ENCODE measurements at regions not wholly inside any gene's neighbourhood (a gene's known extent, or its start where the extent isn't known, plus 50 kb on each side); places are given as distances from the start of the nearest gene placed in this dataset.

- Histone ChIP-seq H3K9me2 (replicated peaks; ENCODE audit: insufficient read depth) (no peaks in the 10 kb centered on the region), H3K27me3 (no peaks in the 10 kb centered on the region), H3K4me2 (no peak overlapping the region), H3K9me3 (ENCODE audit: low read depth) (no peaks in the 10 kb centered on the region), H3K36me3 (replicated peaks; ENCODE audit: insufficient read depth, low read depth) (no peaks in the 10 kb centered on the region), H3K79me2 (no peaks in the 10 kb centered on the region), H3K27ac (no peak overlapping the region), H3K4me1 (ENCODE audit: insufficient read depth) (peaks cover 4% of the 10 kb centered on the region), H2AFZ (no peak overlapping the region), H4K20me1 (ENCODE audit: insufficient read depth, poor library complexity, severe bottlenecking) (no peaks in the 10 kb centered on the region), H3K4me3 (no peak overlapping the region)
- DNase-seq (ENCODE audit: low spot score) = no peak
- 60% methylated on average over 3 of the region's 3 CpGs for WGBS (ENCODE audit: low lambda C conversion rate, missing lambda C conversion rate)
- TF ChIP-seq CTCF (IDR thresholded peaks at IDR 0.05; ENCODE audit: poor library complexity) = no peak
- no peak for TF ChIP-seq EZH2 (IDR thresholded peaks at IDR 0.05; ENCODE audit: borderline replicate concordance)
- no peak for TF ChIP-seq EZH2phosphoT487 (IDR thresholded peaks at IDR 0.05; ENCODE audit: low read depth, severe bottlenecking, unreplicated experiment)
Measured at GRCh38 chr11:121892131-121892681, 223.8 kb downstream of the BLID start.

DNA sequence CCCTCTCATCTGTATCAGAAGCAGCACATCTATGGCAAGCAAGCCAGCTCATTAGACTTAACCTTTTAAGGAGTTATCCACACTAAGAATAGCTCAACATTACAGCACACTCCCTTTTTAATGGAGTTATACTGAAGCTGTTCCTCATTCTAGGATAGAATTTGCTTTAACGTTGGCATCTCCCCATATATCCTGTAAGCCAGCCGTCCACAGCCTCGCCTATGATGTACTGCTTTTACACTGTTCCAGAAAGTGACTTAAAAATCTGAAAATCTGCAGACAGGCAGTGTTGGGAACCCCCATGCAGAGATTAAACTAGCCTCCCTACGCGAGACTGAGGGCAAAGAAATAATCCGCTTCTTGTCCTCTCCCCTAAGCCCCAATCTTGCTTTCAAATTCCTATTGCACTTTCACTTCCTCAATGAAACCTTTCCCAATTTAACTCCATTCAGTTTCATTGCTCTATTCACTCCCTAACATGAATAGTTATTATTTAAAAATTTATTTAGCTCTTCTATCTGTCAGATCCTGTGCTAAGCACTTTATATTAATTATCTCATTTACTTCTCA, 225.0 kb downstream of the BLID start:
- Histone ChIP-seq H3K9me2 (replicated peaks; ENCODE audit: insufficient read depth) (no peaks in the 10 kb centered on the region), H3K4me1 (ENCODE audit: insufficient read depth) (peaks cover 4% of the 10 kb centered on the region), H3K9me3 (ENCODE audit: low read depth) (no peaks in the 10 kb centered on the region), H3K27me3 (no peaks in the 10 kb centered on the region), H3K27ac (no peak overlapping the region), H4K20me1 (ENCODE audit: insufficient read depth, poor library complexity, severe bottlenecking) (no peaks in the 10 kb centered on the region), H3K4me2 (no peak overlapping the region), H2AFZ (no peak overlapping the region), H3K79me2 (no peaks in the 10 kb centered on the region), H3K36me3 (replicated peaks; ENCODE audit: insufficient read depth, low read depth) (no peaks in the 10 kb centered on the region), H3K4me3 (no peak overlapping the region)
- 92% methylated on average over 6 of the region's 6 CpGs for WGBS (ENCODE audit: low lambda C conversion rate, missing lambda C conversion rate)
- no peak for DNase-seq (ENCODE audit: low spot score)
- TF ChIP-seq CTCF (IDR thresholded peaks at IDR 0.05; ENCODE audit: poor library complexity) = no peak
- no peak for TF ChIP-seq EZH2 (IDR thresholded peaks at IDR 0.05; ENCODE audit: borderline replicate concordance)
- no peak for TF ChIP-seq EZH2phosphoT487 (IDR thresholded peaks at IDR 0.05; ENCODE audit: low read depth, severe bottlenecking, unreplicated experiment)

DNA sequence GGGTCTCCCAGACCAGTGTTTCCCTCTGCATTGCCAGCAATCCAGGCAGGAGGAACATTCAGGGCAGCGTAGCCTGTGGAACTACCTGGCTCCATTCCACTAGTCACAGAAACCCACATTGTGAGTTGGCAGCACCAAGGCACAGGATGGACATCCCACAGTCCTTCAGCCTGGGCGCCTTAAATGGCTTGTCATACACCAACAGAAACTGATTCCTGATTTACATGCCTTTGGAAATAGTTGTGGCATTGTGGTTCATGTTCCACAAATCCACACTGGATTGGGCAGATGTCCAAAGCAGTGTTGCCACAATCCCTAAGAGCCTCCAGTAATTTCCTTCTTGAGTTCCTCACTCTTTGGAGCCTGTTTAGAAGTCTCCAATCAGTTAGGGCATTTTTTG, 225.6 kb downstream of the BLID start:
- H2AFZ ChIP-seq = no peak overlapping the region
- H3K4me3 ChIP-seq = no peak overlapping the region
- no peaks in the 10 kb centered on the region for H3K36me3 ChIP-seq (replicated peaks; ENCODE audit: insufficient read depth, low read depth)
- TF ChIP-seq CTCF (IDR thresholded peaks at IDR 0.05; ENCODE audit: poor library complexity) (no peak), EZH2phosphoT487 (IDR thresholded peaks at IDR 0.05; ENCODE audit: low read depth, severe bottlenecking, unreplicated experiment) (no peak), EZH2 (IDR thresholded peaks at IDR 0.05; ENCODE audit: borderline replicate concordance) (no peak)
- H3K4me1 ChIP-seq (ENCODE audit: insufficient read depth) = peaks cover 4% of the 10 kb centered on the region
- H3K9me2 ChIP-seq (replicated peaks; ENCODE audit: insufficient read depth) = no peaks in the 10 kb centered on the region
- no peak overlapping the region for H3K4me2 ChIP-seq
- no peaks in the 10 kb centered on the region for H3K9me3 ChIP-seq (ENCODE audit: low read depth)
- WGBS (ENCODE audit: low lambda C conversion rate, missing lambda C conversion rate) = 94% methylated on average over 2 of the region's 2 CpGs
- DNase-seq (ENCODE audit: low spot score) = no peak
- no peaks in the 10 kb centered on the region for H4K20me1 ChIP-seq (ENCODE audit: insufficient read depth, poor library complexity, severe bottlenecking)
- H3K79me2 ChIP-seq = no peaks in the 10 kb centered on the region
- H3K27ac ChIP-seq = no peak overlapping the region
- no peaks in the 10 kb centered on the region for H3K27me3 ChIP-seq

Measured in hepatocyte (in vitro differentiated cells).